ENCODE measurements at regions not wholly inside any gene's neighbourhood (a gene's known extent, or its start where the extent isn't known, plus 50 kb on each side); places are given as distances from the start of the nearest gene placed in this dataset.

DNA sequence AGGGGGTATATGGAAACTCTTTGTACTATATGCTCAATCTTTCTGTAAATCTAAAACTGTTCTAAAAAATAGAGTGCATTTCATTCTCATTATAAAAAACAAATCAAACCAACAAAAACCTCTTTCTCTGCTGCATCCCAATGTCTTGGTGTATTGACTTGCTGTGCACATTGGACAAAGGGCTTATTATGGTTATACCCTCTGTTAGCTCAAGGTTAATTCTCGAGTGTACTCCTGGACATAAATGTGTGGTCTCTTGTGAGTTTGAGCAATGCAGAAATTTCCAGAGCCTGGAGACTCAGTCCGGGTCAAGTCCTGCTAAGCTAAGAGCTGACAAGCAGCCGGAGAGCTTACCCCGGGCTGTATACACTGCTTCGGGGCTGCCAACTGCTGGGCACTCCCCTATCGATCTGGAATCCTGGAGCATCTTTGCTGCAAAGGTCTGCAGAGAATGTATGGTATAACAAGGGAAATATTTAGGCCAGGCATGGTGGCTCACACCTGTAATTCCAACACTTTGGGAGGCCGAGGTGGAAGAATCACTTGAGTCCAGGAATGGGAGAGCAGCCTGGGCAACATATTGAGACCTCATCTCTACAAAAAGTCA lies 66.2 kb upstream of the BRD7 start:
- TF ChIP-seq, protein P1, sequence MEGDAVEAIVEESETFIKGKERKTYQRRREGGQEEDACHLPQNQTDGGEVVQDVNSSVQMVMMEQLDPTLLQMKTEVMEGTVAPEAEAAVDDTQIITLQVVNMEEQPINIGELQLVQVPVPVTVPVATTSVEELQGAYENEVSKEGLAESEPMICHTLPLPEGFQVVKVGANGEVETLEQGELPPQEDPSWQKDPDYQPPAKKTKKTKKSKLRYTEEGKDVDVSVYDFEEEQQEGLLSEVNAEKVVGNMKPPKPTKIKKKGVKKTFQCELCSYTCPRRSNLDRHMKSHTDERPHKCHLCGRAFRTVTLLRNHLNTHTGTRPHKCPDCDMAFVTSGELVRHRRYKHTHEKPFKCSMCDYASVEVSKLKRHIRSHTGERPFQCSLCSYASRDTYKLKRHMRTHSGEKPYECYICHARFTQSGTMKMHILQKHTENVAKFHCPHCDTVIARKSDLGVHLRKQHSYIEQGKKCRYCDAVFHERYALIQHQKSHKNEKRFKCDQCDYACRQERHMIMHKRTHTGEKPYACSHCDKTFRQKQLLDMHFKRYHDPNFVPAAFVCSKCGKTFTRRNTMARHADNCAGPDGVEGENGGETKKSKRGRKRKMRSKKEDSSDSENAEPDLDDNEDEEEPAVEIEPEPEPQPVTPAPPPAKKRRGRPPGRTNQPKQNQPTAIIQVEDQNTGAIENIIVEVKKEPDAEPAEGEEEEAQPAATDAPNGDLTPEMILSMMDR (IDR thresholded peaks at IDR 0.05), result no peak
- TF ChIP-seq POLR2A (IDR thresholded peaks at IDR 0.05), result no peak

Data from Peyer's patch (tissue), 4 donors.